ENCODE measurements at regions not wholly inside any gene's neighbourhood (a gene's known extent, or its start where the extent isn't known, plus 50 kb on each side); places are given as distances from the start of the nearest gene placed in this dataset.

GRCh38 chr19:31841755-31842154 lies 492.5 kb upstream of the TSHZ3 start:
- Histone ChIP-seq H3K36me3 (ENCODE audit: control insufficient read depth, insufficient read depth, low read length) (no peaks in the 10 kb centered on the region), H3K79me2 (ENCODE audit: control insufficient read depth, insufficient read depth, low read length) (no peaks in the 10 kb centered on the region), H3K23ac (ENCODE audit: low read length) (no peak overlapping the region), H4K8ac (ENCODE audit: low read depth, low read length) (no peak overlapping the region), H2AK5ac (ENCODE audit: low read length) (no peak overlapping the region), H3K4me1 (ENCODE audit: control insufficient read depth, low read depth, low read length) (no peaks in the 10 kb centered on the region), H3K4me3 (ENCODE audit: low read length) (no peak overlapping the region), H3K4me2 (ENCODE audit: low read length) (no peak overlapping the region), H3K18ac (ENCODE audit: low read length) (no peak overlapping the region), H2BK120ac (ENCODE audit: low read depth, low read length) (no peak overlapping the region), H3K9ac (ENCODE audit: low read length) (no peak overlapping the region), H4K5ac (ENCODE audit: low read length) (no peak overlapping the region), H3K79me1 (ENCODE audit: low read length) (no peaks in the 10 kb centered on the region), H2BK15ac (replicated peaks; ENCODE audit: low read depth) (no peak overlapping the region), H3K27ac (ENCODE audit: low read depth, low read length) (no peak overlapping the region), H3K27me3 (ENCODE audit: insufficient read depth, low read length, poor library complexity) (no peaks in the 10 kb centered on the region), H3K4ac (ENCODE audit: low read depth, low read length) (no peak overlapping the region), H2BK5ac (ENCODE audit: low read length) (no peak overlapping the region), H3K56ac (ENCODE audit: low read length) (no peak overlapping the region)
- DNase-seq = no peak
- WGBS (ENCODE audit: extremely low coverage, insufficient coverage, low lambda C conversion rate) = no CpG with 5 or more reads among the region's 1 CpG

- H3K23ac ChIP-seq (ENCODE audit: low read length) = no peak overlapping the region
- H3K4me1 ChIP-seq (ENCODE audit: control insufficient read depth, low read depth, low read length) = no peaks in the 10 kb centered on the region
- H2BK120ac ChIP-seq (ENCODE audit: low read depth, low read length) = no peak overlapping the region
- H3K27ac ChIP-seq (ENCODE audit: low read depth, low read length) = no peak overlapping the region
- no peak overlapping the region for H3K4me2 ChIP-seq (ENCODE audit: low read length)
- H3K79me2 ChIP-seq (ENCODE audit: control insufficient read depth, insufficient read depth, low read length) = no peaks in the 10 kb centered on the region
- no peak overlapping the region for H2AK5ac ChIP-seq (ENCODE audit: low read length)
- peak; percentile 3 for DNase-seq
- no peak overlapping the region for H3K4ac ChIP-seq (ENCODE audit: low read depth, low read length)
- no peak overlapping the region for H3K56ac ChIP-seq (ENCODE audit: low read length)
- no peak overlapping the region for H3K9ac ChIP-seq (ENCODE audit: low read length)
- no peaks in the 10 kb centered on the region for H3K27me3 ChIP-seq (ENCODE audit: insufficient read depth, low read length, poor library complexity)
- no peak overlapping the region for H2BK5ac ChIP-seq (ENCODE audit: low read length)
- no CpG with 5 or more reads among the region's 3 CpGs for WGBS (ENCODE audit: extremely low coverage, insufficient coverage, low lambda C conversion rate)
- no peaks in the 10 kb centered on the region for H3K79me1 ChIP-seq (ENCODE audit: low read length)
- H3K4me3 ChIP-seq (ENCODE audit: low read length) = no peak overlapping the region
- H2BK15ac ChIP-seq (replicated peaks; ENCODE audit: low read depth) = no peak overlapping the region
- no peak overlapping the region for H4K8ac ChIP-seq (ENCODE audit: low read depth, low read length)
- H3K36me3 ChIP-seq (ENCODE audit: control insufficient read depth, insufficient read depth, low read length) = no peaks in the 10 kb centered on the region
- no peak overlapping the region for H4K5ac ChIP-seq (ENCODE audit: low read length)
- H3K18ac ChIP-seq (ENCODE audit: low read length) = no peak overlapping the region
These were observed 482.3 kb upstream of the ZNF507 start for GRCh38 chr19:31863122-31863521.

GRCh38 chr19:31874313-31874712 lies 471.1 kb upstream of the ZNF507 start:
- Histone ChIP-seq H2BK5ac (ENCODE audit: low read length) (no peak overlapping the region), H3K4me2 (ENCODE audit: low read length) (no peak overlapping the region), H3K27me3 (ENCODE audit: insufficient read depth, low read length, poor library complexity) (no peaks in the 10 kb centered on the region), H3K79me2 (ENCODE audit: control insufficient read depth, insufficient read depth, low read length) (no peaks in the 10 kb centered on the region), H3K4ac (ENCODE audit: low read depth, low read length) (no peak overlapping the region), H3K18ac (ENCODE audit: low read length) (no peak overlapping the region), H3K9ac (ENCODE audit: low read length) (no peak overlapping the region), H4K5ac (ENCODE audit: low read length) (no peak overlapping the region), H3K36me3 (ENCODE audit: control insufficient read depth, insufficient read depth, low read length) (no peaks in the 10 kb centered on the region), H2BK120ac (ENCODE audit: low read depth, low read length) (no peak overlapping the region), H4K8ac (ENCODE audit: low read depth, low read length) (no peak overlapping the region), H2AK5ac (ENCODE audit: low read length) (no peak overlapping the region), H3K56ac (ENCODE audit: low read length) (no peak overlapping the region), H3K79me1 (ENCODE audit: low read length) (no peaks in the 10 kb centered on the region), H3K23ac (ENCODE audit: low read length) (no peak overlapping the region), H3K4me3 (ENCODE audit: low read length) (no peak overlapping the region), H2BK15ac (replicated peaks; ENCODE audit: low read depth) (no peak overlapping the region), H3K4me1 (ENCODE audit: control insufficient read depth, low read depth, low read length) (no peaks in the 10 kb centered on the region), H3K27ac (ENCODE audit: low read depth, low read length) (no peak overlapping the region)
- DNase-seq = no peak
- WGBS (ENCODE audit: extremely low coverage, insufficient coverage, low lambda C conversion rate) = no CpG with 5 or more reads among the region's 4 CpGs

- no peak overlapping the region for H3K18ac ChIP-seq (ENCODE audit: low read length)
- H2BK5ac ChIP-seq (ENCODE audit: low read length) = no peak overlapping the region
- no peaks in the 10 kb centered on the region for H3K79me2 ChIP-seq (ENCODE audit: control insufficient read depth, insufficient read depth, low read length)
- H2BK15ac ChIP-seq (replicated peaks; ENCODE audit: low read depth) = no peak overlapping the region
- H3K27me3 ChIP-seq (ENCODE audit: insufficient read depth, low read length, poor library complexity) = no peaks in the 10 kb centered on the region
- H3K79me1 ChIP-seq (ENCODE audit: low read length) = no peaks in the 10 kb centered on the region
- no peaks in the 10 kb centered on the region for H3K4me1 ChIP-seq (ENCODE audit: control insufficient read depth, low read depth, low read length)
- no peak overlapping the region for H2AK5ac ChIP-seq (ENCODE audit: low read length)
- no peaks in the 10 kb centered on the region for H3K36me3 ChIP-seq (ENCODE audit: control insufficient read depth, insufficient read depth, low read length)
- H3K27ac ChIP-seq (ENCODE audit: low read depth, low read length) = no peak overlapping the region
- H3K9ac ChIP-seq (ENCODE audit: low read length) = no peak overlapping the region
- no peak overlapping the region for H3K4me2 ChIP-seq (ENCODE audit: low read length)
- no peak overlapping the region for H3K4ac ChIP-seq (ENCODE audit: low read depth, low read length)
- no peak overlapping the region for H3K4me3 ChIP-seq (ENCODE audit: low read length)
- no peak overlapping the region for H3K23ac ChIP-seq (ENCODE audit: low read length)
- WGBS (ENCODE audit: extremely low coverage, insufficient coverage, low lambda C conversion rate) = no CpG with 5 or more reads among the region's 16 CpGs
- no peak overlapping the region for H2BK120ac ChIP-seq (ENCODE audit: low read depth, low read length)
- DNase-seq = no peak
- no peak overlapping the region for H3K56ac ChIP-seq (ENCODE audit: low read length)
- no peak overlapping the region for H4K8ac ChIP-seq (ENCODE audit: low read depth, low read length)
- H4K5ac ChIP-seq (ENCODE audit: low read length) = no peak overlapping the region
These were observed 469.8 kb upstream of the ZNF507 start for GRCh38 chr19:31875591-31875990.

GRCh38 chr19:31880283-31880682 lies 465.1 kb upstream of the ZNF507 start:
- no peak overlapping the region for H4K8ac ChIP-seq (ENCODE audit: low read depth, low read length)
- DNase-seq = no peak
- H2BK120ac ChIP-seq (ENCODE audit: low read depth, low read length) = no peak overlapping the region
- no peak overlapping the region for H2BK15ac ChIP-seq (replicated peaks; ENCODE audit: low read depth)
- no peaks in the 10 kb centered on the region for H3K4me1 ChIP-seq (ENCODE audit: control insufficient read depth, low read depth, low read length)
- H3K36me3 ChIP-seq (ENCODE audit: control insufficient read depth, insufficient read depth, low read length) = no peaks in the 10 kb centered on the region
- no peak overlapping the region for H3K4me2 ChIP-seq (ENCODE audit: low read length)
- H3K27me3 ChIP-seq (ENCODE audit: insufficient read depth, low read length, poor library complexity) = no peaks in the 10 kb centered on the region
- H3K56ac ChIP-seq (ENCODE audit: low read length) = no peak overlapping the region
- H3K18ac ChIP-seq (ENCODE audit: low read length) = no peak overlapping the region
- H2BK5ac ChIP-seq (ENCODE audit: low read length) = no peak overlapping the region
- no peak overlapping the region for H3K23ac ChIP-seq (ENCODE audit: low read length)
- no peak overlapping the region for H2AK5ac ChIP-seq (ENCODE audit: low read length)
- no peaks in the 10 kb centered on the region for H3K79me2 ChIP-seq (ENCODE audit: control insufficient read depth, insufficient read depth, low read length)
- H3K27ac ChIP-seq (ENCODE audit: low read depth, low read length) = no peak overlapping the region
- H4K5ac ChIP-seq (ENCODE audit: low read length) = no peak overlapping the region
- H3K4me3 ChIP-seq (ENCODE audit: low read length) = no peak overlapping the region
- WGBS (ENCODE audit: extremely low coverage, insufficient coverage, low lambda C conversion rate) = no CpG with 5 or more reads among the region's 2 CpGs
- no peak overlapping the region for H3K4ac ChIP-seq (ENCODE audit: low read depth, low read length)
- no peaks in the 10 kb centered on the region for H3K79me1 ChIP-seq (ENCODE audit: low read length)
- no peak overlapping the region for H3K9ac ChIP-seq (ENCODE audit: low read length)

- no peak overlapping the region for H2BK5ac ChIP-seq (ENCODE audit: low read length)
- H3K27me3 ChIP-seq (ENCODE audit: insufficient read depth, low read length, poor library complexity) = no peaks in the 10 kb centered on the region
- WGBS (ENCODE audit: extremely low coverage, insufficient coverage, low lambda C conversion rate) = no CpG with 5 or more reads among the region's 7 CpGs
- H3K4ac ChIP-seq (ENCODE audit: low read depth, low read length) = no peak overlapping the region
- H4K8ac ChIP-seq (ENCODE audit: low read depth, low read length) = no peak overlapping the region
- H3K4me1 ChIP-seq (ENCODE audit: control insufficient read depth, low read depth, low read length) = no peaks in the 10 kb centered on the region
- H3K18ac ChIP-seq (ENCODE audit: low read length) = no peak overlapping the region
- no peak overlapping the region for H3K4me3 ChIP-seq (ENCODE audit: low read length)
- H2BK120ac ChIP-seq (ENCODE audit: low read depth, low read length) = no peak overlapping the region
- no peak overlapping the region for H3K4me2 ChIP-seq (ENCODE audit: low read length)
- no peak overlapping the region for H2AK5ac ChIP-seq (ENCODE audit: low read length)
- no peak overlapping the region for H3K56ac ChIP-seq (ENCODE audit: low read length)
- no peak for DNase-seq
- no peak overlapping the region for H3K9ac ChIP-seq (ENCODE audit: low read length)
- H3K79me1 ChIP-seq (ENCODE audit: low read length) = no peaks in the 10 kb centered on the region
- no peak overlapping the region for H2BK15ac ChIP-seq (replicated peaks; ENCODE audit: low read depth)
- no peak overlapping the region for H4K5ac ChIP-seq (ENCODE audit: low read length)
- H3K23ac ChIP-seq (ENCODE audit: low read length) = no peak overlapping the region
- H3K36me3 ChIP-seq (ENCODE audit: control insufficient read depth, insufficient read depth, low read length) = no peaks in the 10 kb centered on the region
- no peaks in the 10 kb centered on the region for H3K79me2 ChIP-seq (ENCODE audit: control insufficient read depth, insufficient read depth, low read length)
- no peak overlapping the region for H3K27ac ChIP-seq (ENCODE audit: low read depth, low read length)
These were observed 463.4 kb upstream of the ZNF507 start for GRCh38 chr19:31881988-31882387.

Data from mesendoderm (in vitro differentiated cells).